HS-27A (cell line): ENCODE measurements at regions not wholly inside any gene's neighbourhood (a gene's known extent, or its start where the extent isn't known, plus 50 kb on each side); places are given as distances from the start of the nearest gene placed in this dataset.

ENCODE experiments used
- DNase-seq: peaks from one replicate; pipeline ENCODE4 v3.0.0-alpha.2; 2012; ENCODE audit warnings: low read depth, missing footprints

DNA sequence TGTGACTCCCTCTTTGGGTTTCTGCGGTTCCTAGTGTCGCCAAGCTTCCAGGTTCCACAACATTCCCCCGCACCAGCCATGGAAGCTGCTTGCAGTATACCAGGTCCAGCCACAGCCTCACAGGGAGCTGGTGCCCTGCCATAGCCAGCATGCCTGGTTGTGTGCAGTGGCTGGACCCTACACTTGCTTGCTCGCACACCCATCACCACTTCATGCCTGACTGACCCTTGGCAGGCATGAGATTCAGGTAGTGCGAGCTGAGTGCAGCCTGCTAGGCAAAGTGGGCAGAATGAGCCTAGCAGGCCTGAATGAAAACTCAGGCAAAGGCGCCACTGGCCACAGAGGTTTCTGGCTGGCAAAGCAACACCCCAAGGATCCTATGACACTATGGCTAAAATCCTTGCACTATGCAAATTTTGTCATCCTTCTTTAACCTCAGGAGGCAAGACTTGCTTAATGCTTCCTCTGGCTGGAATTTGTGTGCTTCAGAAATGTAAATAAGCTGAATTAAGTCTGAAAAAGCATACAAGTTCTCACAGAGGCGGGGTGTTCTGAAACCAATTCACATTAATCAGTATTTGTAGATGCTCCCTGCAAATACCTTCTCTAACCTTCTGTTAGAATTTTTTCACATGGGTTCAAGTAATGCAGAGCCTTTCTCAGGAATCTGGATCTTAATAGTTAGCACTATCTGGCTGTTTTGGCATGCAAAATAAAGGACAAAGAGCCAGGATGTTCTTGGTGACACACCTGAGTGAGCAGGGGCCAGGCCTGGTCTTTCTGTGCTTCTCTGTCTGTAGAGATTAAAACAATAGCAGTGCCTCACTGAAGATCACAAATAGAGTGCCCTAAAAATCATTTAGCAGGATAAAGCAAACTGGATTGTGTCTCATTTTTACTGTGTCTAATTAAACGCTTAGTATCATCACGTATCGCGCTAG is 256.9 kb downstream of the GPATCH2 start:
- no peak for DNase-seq

DNA sequence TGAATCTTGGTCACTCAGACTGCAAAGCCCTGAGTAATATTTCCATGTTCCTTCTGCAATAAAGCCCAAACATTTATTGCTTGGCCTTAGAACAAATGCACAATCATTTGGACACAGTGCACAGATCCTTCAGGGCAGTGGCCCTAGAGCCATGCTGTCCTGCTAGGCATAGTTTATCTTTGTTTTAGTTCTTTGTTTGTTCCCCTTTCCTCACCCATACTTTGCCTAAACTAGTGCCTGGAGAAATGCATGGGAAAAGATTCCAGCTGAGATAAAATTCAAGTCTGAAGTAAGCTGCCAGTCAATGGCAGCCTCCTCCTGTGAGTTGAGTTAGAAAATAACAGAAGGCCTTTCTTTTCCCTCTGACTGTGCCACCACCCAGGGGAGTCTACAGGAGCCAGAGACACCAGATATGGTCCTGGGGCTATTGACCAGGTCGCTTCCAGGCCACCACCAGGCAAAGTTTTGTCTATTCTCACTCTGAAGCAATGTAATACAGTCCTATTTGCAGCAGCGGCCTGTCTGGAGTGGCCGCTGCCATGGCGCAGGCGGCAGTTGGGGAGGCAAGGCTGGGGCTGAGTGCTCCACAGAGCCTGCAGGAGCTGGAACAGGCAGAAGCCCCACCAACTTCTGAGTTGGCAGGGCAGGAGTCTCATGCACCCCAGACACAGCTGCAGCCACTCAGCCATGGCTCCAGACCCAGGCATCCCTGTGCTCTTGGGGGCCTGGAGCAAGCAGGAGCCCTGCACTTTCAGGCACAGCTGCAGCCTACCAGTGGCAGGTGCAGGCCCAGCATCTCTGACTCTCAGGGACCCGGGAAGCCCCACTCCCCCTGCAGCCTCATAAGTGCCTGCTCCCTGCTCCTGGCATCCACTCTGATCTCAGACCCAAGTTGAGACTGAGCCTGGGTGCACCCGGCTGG is 258.6 kb downstream of the GPATCH2 start:
- DNase-seq, result no peak

DNA sequence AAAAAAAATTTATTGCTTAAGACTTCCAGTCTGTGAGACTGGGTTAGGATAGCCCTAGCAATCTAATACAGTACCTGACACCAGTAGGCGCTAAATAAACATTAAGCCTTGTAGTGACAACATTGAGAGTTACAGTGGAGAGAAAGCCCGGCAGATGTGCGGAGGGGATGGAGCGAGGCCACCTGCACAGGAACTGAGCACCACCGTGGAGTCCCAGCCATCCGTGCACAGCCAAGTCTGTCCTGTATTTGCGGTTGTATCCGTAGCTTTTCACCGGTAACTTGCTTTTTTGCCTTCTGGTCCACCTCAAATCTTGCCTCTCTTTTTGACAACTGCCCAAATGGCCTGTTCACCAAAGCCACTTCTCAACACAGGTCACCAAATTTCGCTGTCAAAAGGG is 260.1 kb downstream of the GPATCH2 start:
- DNase-seq, result no peak

DNA sequence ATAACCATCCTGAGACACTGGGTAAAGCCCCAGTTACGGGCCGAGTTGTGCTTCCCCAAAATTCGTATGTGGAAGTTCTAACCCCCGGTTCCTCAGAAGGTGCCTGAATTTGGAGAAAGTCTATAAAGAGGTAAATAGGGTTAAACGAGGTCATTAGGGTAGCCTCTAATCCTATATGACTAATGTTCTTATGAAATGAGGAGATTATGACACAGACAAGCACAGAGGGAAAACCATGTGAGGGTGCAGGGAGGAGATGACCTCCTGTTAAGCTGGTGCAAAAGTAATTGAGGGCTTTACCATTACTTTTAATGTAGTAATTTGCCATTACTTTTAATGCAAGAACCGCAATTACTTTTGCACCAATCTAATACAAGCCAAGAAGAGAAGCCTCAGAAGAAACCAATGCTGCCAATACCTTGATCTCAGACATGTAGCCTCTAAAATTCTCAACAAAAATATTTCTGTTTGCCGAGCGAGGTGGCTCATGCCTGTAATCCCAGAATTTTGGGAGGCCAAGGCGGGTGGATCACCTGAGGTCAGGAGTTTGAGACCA is 260.8 kb downstream of the GPATCH2 start:
- no peak for DNase-seq

DNA sequence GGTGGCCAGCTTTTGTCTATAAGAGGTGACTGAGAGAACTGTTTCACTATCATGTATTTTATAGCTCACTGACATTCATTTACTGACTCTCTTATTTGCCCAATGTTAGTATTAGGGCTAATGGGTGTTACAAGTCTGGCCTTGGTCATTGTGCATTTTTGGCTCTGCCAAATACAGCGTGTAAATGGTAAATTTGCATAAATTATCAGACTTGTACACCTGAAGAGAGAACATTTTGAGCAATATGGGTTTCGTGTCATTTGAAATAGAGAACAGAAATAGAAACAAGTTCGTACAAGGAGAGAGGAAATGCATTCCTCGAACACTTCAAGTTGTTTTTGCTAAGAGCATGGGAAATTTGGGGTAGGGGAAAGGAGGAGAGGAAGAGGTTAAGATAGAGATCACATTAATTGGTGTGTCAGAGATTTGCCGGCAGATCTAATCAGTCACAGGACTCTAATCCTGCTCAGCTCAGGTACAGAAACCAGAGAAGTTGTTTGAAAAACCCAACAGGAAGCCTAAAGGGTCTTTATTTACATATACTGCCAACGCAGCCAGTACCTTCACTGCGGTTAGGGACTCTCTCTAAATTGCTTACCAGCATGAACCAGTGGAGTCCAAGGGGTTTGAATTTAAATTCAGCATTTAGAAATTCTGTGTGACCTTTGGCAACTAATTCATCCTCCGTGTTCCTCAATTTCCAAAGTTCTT is 261.5 kb downstream of the GPATCH2 start:
- DNase-seq, result no peak

DNA sequence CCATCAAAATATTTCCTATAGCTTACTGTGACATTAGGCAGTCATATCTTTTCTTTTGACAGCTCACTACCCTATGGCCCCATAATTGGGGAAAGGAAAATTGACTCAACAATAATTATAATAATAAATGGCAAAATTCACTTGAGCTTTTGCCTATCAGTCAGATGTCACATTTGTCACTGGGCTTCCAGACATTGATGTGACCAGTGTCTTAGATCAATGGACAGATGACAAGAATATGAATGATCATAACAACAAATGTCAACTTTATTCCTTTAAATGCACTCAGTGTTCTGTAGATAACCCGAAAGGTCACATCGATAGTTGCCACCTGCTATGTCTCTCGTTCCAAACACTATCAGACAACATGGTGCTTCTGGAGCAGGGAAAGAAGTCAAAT is 266.7 kb downstream of the GPATCH2 start:
- no peak for DNase-seq

DNA sequence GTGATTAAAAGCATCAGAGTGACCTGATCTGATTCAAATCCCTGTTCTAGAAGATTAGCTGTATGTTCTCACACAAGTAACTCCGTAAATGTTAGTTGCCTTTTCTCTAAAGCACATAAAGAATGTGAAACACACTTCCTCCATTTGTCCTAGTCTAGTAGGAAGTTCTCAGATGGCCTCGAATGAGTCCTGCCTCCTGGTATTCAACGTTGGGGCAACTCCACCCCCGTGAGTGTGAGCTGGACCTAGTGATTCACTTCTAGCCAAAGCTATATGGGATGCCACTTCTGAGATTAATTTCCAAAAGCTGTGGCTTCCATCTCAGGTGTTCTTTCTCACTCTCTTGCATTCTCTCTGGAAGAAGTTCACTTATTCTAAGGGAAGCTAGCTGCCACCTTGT is 267.6 kb downstream of the GPATCH2 start:
- peak; percentile 5 for DNase-seq

DNA sequence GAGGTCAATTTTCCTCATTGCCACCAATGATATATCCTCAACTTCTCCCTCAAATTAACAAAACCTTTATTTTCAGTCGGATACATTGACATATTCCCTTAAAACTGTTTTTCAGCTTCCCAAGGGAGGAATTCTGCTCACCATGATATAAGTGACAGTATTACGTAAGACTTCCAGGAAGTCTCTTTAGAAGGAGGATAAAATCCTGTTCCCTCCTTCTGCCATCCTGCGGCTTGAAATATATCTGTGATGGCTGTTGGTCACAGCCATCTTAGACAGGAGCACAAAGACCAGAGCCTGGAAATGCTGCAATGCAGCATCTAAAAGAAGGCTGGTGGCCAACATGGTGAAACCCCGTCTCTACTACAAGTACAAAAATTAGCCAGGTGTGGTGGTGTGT is 270.4 kb downstream of the GPATCH2 start:
- no peak for DNase-seq

DNA sequence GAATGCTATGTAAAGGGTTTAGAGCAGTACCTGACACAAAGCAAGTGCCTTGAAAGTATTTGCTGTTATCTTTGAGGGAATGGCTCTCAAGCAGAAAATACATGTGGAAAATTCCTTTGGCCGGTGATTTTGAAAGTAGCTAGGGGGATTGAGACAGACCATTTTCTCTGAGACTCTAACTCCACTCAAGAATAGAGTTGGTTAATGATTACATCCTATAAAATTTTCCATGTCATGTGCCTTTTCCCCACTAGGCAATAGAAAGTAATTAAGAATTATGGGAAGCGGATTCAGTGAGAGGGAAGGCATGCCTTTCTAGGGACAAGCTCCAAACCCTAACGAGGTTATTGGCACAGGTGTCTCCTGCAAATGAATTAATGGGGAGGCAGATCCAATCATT is 276.0 kb downstream of the GPATCH2 start:
- DNase-seq, result no peak

DNA sequence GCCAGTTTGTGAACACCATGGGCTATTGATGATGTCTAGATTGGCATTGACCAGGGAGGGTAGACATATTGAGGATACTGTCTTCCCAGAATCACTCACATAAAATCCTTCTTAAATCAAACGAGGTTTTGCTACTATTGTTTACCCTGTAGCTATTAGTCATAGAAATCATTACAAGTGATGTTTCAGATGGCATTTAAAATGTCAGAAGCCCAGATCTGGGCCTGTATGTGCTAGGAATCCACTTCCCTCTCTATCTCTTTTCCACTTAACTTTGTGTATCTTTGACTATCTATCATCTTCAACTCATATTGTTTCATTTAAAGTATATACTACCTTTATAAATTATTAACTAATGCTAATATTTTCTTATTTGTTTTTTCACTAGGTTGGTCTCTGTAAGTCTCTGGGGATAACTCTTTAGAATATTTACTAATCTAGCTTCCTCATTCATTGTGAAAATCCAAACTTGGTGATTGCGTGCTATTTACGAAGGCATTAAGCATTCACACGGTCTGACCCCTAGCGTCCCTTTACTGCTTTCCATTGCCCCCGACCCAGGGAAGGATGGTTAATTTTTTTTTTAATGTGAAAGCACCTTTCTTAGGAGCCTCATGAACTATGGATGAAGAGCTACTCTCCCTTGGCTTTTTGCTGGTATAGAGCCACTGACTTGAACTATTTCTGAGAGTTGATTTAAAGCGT is 281.8 kb downstream of the GPATCH2 start:
- DNase-seq, result no peak

DNA sequence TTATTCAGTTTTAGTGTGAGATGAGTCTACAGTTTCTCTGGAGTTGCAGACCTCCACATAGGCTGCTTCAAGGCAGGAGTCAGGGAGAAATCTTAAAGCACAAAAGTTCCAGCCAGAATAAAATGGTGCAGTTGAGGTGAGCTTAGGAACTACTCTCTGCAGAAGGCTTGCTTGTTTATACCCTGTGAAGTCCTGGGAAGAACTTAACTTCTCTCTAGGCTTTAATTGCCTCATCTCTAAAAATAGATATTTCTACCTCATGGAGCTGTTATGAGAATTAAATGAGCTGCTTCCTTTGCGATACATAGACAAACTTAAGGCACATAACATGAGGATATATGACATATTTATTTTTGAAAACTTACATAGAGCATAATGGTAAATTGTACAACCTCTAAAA is 286.2 kb downstream of the GPATCH2 start:
- no peak for DNase-seq

DNA sequence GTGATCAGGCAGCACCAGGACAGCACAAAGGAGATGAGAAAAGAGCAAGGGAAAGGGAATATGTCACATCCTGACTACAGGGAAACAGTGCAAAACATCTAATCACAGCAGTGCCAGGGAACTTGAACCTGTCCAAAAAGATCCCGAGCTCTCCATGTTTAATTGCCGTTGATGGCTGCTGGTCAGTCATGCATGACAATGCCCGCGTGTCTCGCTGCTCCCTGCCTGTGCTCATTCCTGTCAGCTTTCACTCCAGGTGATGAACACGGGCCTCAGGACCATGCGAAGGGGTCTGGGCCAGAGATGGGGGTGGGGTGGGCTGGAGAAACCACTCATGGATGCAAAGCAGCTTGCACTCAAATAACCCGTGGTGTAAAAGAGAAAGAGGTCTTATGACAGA is 287.0 kb downstream of the GPATCH2 start:
- no peak for DNase-seq

DNA sequence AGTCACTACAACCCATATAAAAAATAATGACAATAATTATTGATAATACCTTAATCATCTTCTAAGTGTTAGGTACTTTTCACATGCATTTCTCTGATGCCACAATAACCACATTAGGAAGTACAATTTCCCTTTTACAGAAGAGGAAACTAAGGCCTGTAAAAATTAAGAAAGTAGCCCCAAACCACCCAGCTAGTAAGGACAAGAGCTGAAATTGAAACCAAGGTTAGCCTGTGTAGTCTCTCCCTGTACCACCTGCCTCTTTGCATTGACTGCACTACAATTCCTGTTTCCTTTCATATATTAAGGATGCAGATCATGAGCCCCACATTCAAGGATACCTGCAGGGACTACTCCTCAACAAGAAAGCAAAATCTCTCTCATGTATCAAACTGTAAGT is 288.8 kb downstream of the GPATCH2 start:
- no peak for DNase-seq

DNA sequence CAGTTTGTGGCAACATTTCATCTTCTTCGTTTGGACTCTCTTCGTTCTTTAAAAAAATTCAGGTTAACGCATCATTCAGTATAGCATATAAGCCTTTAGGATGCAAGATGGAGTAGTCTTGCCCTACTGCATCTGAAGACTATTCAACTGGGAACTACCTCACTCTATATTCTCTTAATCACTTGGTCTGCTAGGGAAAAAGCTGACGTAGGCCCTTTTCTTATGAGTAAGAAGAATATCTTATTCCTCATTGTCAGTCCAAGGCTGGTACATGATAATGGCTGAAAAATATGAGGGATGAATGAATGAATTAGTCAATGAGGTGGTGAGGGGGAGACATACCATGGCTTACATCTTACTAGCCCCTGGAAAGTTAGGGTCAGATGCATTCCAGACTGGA is 294.2 kb downstream of the GPATCH2 start:
- no peak for DNase-seq

DNA sequence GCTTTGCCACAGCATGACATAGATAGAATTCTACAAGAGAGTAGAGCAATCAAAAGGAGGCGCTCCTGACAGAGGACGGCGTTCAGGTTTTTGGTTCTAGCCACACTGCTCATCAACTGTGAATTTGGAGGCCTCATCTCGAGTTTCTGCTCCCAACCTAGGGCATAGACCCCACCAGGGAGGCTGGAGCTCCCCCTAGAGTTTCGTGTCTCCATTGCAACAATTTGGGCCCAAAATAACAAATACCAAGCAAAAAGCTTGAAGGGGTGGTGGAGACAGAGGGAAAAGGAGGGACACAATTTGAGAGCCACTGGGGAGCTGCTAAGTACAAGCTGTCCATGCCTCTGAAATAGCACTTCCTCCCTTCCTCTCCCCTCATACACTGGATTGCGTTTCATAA is 297.0 kb downstream of the GPATCH2 start:
- DNase-seq, result no peak

DNA sequence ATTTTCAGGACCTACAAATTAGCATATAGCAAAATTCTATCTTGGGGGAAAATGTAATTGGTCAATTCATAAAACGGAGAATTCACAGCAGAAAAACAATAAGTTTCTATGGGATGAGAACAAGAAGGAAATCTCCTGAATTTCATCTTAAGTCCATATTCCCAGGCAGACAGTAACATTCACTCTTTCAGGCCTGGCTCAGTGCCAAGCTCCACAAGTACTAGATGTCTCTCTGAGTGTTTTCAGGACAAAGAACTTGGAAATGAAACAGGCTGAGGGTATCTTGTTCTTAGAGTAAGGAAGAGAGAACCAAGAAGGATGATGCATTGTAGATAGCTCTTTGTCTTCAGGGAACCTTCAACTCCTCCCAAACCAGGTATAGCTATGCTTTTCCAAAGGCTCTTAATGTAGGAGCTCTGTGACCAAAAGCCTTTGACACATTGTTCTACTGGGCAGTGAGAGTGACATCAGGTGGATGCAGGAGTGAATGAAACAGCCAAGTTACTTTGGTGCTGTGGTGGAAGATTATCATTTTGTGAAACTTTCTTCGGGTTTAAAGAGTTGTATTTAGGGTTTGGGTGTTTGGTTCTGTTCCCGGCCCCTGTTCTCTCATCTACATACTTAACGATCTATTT is 298.3 kb downstream of the GPATCH2 start:
- DNase-seq, result no peak

DNA sequence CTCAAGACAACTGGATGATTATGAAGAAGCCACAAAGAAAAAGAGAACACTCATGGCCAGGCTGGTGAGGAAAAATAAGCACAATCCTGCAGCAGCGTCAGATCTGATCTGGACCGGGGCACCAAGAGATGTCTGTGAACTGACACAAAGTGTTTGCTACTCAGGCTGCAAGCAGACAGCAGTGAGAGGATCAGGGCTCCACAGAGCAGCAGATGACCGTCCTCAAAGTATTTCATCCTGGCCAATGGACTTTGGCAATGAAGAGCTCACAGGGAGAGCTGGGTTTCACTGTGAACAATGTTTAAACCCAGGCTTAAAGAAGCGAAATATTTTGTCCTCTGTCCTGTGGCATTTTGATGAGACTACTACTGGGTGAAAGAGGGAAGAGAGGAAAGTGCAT is 299.2 kb downstream of the GPATCH2 start:
- no peak for DNase-seq

DNA sequence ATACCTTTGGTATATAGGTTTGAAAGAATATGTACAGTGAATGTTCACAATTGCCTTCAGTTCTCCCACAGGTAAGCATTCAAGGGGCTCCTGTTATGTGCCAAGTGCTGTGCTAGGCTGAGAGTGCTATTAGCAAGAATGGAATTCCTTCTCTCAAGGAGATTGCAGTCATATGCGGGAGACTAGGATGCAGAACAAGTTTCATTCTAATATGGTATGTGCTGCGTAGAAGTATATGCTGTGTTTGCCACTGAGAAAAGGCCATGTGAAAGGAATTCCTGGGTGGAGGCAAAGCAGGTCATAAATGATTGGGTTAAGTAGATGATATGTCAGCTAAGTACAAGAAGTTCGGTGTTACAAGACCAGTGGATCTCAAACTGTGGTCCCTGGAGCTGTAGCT is 303.0 kb downstream of the GPATCH2 start:
- DNase-seq, result no peak

DNA sequence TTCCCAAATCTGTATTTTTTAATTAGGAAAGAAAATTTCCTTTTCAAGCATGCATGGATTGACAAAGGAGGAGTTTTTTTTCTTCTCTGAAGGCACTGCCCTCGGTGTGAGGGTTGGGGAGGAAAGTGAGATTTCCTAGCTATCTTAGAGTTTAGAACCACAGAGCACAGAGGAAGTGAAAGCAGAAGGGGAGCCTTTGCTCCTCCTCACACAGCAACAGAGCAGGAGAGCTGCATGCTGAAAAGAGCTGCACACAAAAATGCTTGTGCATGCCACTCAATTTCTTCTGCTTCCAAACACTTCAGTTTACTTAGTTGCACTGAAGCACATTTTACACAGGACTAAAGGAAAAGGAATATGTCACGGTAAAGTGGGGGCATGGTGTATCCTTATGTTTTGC is 308.1 kb downstream of the GPATCH2 start:
- DNase-seq, result no peak

DNA sequence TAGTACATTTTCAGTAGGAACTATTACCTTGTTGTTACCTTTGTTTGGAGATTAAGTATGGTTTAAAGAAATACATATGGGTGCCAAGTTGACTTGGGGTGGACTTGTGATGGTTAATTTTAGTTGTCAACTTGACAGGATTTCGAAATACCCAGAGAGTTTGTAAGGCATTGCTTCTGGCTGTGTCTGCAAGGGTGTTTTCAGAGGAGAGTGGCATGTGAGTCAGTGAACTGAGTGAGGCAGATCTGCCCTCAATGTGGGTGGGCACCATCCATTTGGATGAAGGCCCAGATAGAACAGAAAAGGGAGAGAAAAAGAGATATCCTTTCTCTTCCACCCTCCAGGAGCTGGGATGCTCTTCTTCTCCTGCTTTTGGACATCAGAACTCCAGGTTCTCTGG is 315.5 kb downstream of the GPATCH2 start:
- no peak for DNase-seq

DNA sequence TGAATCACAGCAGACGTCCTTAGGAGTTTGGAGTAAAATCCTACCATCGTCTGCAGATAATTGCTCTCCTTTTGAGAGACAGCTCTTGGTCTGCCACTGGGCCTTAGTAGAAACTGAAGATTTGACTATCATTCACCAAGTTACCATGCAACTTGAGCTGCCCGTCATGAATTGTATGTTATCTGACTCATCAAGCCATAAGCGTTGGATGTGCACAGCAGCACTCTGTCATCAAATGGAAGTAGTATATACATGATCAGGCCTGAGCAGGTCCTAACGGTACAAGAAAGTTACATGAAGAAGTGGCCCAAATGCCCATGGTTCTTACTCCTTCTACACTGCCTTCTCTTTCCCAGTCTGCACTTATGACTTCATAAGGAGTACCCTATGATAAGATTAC is 317.8 kb downstream of the GPATCH2 start:
- no peak for DNase-seq
